HT-29 (cell line): ENCODE measurements at regions not wholly inside any gene's neighbourhood (a gene's known extent, or its start where the extent isn't known, plus 50 kb on each side); places are given as distances from the start of the nearest gene placed in this dataset.
"Not testable (repeated sequence)": the region's sequence is repeated elsewhere in the genome, so short reads cannot be mapped to it uniquely, and the experiment has no call there.

Experiments
- DNase-seq: peaks from one replicate; pipeline ENCODE4 v3.0.0-alpha.2; 2015; ENCODE audit warnings: low spot score

DNA sequence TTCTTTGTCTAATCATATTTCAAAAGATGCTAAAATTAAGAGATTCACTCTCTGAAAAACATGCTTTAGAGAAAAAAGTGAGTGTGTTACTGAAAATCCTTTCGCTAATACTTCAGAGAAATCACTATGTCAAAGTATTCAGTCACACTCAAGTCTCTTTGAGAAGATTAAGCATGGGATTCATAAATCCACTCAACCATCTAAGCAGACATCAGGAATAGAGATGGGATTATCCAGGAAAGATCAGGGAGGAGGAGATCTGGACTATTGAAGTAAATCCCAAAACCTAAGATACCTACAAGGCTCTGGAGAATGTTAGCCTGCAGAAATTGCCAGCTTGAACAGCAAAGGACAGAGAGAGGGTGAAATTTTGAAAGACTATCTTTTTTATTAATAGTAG is 317.2 kb upstream of the ACO1 start:
- no peak for DNase-seq

DNA sequence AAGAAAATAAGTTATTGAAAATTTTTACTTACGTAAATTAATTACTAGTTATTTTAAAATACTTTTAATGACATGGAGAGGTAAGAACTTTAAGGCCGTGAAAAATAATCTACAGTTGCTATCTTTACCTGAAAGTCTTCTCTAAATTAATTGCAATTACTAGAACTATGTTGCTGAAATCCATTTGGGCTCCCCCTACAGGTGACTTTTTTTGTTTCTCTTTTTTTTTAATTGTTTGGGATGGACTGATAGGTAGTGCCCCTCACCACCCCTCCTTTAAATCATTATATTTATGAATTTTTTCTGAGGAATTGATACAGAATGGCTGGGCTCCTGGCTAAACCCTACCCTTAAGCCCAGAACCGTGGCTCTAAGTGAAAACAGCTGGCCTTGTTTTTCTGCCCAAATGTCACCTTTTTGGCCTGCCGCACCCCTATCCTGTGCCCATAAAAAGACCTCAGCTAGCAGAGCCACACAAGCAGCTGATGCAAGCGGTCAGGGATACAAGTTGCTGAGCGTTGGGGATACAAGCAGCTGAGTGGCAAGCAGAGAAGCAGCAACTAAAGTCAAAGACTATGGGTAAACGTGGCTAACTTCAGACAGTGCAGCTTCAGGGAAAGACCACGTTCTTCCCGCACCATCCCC is 315.2 kb upstream of the ACO1 start:
- peak; percentile 33 for DNase-seq

DNA sequence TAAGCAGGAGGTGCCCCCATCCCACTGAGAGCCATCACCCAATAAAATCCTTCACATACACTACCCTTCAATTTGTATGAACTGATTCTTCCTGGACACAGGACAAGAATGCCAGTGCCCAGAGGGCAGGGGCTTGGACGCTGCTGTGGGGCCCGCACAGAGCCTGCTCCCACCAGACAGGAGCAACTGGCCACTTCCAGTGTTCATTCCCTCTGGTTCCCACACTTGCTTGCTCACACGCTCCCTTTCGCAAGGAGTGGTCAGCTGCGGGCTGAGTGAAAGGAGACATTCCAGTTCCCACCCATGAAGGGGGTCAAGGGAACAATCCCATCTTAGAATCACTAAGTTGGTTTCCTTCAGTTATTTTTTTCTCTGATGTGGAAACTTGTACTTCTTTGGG is 314.5 kb upstream of the ACO1 start:
- no peak for DNase-seq

DNA sequence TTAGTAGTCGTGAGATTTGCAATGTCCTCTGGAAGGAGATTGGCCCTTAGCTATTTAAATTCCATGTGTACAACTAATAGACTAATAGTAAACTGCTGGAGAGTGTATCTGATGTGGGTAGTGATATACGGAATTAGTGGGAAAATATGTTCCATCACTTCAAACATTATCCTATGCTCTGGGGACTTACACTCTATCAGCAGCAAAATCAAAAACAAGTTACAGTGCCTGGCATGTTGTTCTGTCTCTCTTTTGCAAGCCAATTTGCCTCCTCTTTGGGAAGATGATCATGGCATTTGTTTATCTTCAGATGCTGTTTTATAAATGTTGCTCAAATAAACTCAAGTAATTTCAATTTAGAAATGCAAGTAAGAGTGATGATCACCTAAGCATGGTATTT is 311.9 kb upstream of the ACO1 start:
- no peak for DNase-seq

DNA sequence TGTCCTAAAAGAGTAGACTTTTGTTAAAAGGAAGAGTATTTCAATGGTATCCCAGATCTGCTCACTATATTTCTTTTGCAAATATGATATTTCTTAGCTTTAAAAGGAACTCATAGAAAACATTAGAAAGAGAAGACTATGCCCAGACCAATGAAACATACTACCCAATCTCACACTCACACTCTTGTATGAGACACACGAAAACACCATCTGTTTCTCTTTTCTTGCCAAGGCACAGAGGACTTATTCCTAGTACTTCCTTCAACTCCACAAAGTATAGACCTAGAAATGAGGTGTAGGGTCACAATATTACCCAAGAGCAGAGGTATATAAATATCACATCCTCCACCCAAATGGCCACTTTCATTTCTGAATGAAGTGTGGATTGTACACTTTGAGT is 292.4 kb upstream of the ACO1 start:
- no peak for DNase-seq

DNA sequence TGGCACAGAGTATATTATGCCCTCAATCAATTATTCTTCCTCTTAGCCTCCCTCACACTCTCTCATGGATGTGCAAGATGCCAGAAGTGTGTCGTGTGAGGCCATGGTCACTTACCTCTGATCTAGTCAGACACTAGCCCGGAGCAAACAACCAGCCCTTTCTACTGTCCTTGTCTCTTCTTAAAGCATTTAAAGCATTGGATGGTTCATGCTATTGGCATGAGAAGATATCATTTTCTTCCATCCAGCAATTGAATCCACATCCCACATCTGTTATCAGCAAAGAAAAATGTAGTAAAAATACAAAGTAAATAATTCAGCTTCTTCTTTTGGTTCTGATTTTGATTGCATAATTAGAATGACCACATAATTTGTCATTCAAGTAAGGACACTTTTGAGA is 267.2 kb upstream of the ACO1 start:
- no peak for DNase-seq

DNA sequence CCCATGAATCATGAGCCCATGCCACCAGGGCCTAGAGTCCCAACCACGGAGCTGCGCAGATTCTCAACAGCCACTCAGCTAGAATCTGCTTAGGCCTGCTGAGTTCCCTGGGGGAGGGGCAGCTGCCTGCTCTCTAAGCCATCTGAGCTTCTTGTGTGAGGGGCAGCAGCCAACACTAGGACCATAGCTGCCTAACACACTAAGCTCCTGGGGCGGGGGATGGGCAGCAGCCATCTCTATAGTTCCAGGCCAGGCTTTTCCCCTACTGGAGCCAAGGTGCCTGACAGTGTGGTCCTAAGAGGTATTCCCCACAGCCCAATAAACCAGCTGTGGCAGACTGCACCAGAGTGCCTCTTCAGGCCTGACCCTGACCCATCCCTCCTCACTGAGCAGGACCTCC is 255.9 kb upstream of the ACO1 start:
- DNase-seq: no peak

DNA sequence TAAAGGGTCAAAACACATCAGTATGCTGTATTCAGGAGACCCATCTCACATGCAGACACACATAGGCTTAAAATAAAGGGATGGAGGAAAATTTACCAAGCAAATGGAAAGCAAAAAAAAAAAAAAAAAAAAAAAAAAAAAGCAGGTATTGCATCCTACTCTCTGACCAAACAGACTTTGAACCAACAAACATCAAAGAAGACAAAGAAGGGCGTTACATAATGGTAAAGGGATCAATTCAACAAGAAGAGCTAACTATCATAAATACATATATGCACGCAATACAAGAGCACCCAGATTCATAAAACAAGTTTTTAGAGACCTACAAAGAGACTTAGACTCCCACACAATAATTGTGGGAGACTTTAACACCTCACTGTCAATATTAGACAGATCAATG is 253.7 kb upstream of the ACO1 start:
- DNase-seq: not testable (repeated sequence)

DNA sequence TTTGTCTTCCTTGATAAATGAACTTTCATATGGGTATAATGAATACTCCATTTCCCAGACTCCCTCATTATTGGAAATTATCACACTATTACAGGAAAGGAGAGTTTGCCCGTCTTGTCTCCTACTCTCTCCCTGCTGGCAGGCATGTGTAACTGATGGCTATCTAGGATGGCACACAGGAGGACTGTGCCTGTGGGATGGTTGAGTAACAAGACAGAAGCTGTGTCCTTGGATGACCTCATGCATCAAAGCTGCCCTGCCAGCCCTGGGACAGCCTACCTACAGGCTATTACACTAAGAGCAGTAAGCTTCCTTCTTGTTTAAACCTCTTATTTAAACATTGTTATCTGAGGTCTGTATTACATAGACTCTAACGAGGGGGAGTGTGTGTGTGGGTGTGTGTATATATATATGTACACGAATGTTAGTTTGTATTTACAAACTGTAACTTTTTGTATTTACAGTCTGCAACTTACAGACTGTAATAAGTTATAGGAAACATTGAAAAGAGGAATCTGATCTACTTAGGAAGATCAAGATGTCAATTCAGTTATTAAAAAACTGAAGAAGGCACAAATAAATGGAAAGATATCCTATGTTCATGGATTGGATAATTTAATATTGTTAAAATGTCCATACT is 247.6 kb upstream of the ACO1 start:
- peak; percentile 3 for DNase-seq

DNA sequence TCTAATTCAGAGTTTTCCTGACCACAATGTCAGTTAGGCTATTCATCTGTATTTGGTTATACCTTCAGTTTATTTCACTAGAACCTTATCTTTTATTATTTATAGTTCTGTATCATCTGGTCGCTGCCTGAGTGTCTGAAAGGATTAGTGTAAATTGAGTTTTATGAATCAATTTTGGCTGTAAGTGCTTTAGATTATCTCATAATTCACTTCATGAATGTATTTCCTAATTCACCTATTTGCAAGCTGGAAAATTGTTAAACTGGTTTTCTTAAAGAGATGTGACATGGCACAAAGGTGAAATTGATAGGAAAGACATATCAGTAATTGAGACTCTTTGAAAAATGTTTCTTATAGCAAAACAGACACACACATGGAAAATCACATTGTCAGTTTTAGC is 242.4 kb upstream of the ACO1 start:
- no peak for DNase-seq

DNA sequence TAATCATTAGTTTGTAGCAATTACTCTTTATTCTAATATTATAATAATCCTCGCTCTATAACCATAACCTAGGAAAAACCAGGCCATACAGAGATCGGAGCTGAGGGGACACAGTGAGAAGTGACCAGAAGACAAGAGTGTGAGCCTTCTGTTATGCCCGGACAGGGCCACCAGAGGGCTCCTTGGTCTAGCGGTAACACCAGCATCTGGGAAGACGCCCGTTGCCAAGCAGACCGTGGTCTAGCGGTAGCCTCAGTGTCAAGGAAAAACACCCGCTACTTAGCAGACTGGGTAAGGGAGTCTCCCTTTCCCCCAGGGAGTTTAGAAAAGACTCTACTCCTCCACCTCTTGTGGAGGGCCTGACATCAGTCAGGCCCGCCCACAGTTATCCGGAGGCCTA is 235.9 kb upstream of the ACO1 start:
- DNase-seq: not testable (repeated sequence)

DNA sequence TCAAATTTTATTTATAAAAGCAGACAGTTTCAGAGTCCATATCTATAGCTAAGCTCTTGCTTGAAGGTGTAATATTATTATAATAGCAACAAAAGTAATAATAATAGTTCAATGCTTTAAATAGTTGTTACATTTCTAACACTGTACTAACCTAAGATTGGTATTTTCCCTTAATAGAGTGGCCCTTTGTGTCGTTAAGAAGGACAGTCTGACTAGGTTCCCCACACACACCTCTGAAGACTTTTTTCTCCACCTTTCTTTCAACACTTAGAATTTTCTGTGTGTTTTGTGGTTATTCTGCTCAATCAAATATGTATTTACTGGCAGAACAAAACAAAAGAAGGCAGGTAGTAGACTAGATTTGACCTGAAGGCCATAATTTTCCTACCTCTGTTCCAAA is 223.2 kb upstream of the ACO1 start:
- no peak for DNase-seq

DNA sequence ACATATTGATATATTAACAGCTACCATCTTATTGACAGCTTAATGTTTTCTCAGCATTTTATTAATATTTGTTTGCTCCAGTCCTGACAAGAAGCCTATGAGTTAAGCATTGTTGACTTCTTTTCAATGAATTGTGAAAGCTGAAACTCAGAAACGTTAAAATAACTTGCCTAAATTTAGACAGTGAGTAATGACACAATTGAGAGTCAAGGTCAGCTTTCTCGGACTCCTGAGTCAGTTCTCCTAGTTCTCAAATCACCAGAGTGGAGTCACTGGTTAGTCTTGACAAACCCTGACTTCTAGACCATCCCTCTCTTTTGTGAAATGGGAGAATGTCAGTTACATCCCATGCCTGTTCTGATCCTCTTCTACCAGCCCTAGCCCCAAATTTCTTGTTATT is 222.7 kb upstream of the ACO1 start:
- no peak for DNase-seq

DNA sequence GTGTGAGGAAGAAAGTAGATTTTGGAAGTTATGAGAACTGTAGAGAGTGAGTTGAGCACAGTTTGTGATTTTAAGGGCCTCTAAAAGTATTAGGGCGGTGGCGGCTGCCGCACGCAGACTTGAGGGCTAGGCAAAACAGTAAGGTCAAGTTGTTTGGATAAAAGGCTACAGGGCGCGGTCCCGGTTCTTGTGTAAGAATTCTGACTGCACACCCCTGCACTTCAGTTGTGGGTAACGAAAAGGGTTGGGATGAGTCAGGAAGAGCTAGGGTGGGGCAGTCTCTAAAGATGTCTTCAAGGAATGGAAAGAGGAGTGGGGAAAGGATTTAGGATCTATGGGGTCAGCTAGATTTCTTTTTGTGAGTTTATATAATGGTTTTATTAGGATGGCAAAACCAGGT is 218.1 kb upstream of the ACO1 start:
- DNase-seq: not testable (repeated sequence)

DNA sequence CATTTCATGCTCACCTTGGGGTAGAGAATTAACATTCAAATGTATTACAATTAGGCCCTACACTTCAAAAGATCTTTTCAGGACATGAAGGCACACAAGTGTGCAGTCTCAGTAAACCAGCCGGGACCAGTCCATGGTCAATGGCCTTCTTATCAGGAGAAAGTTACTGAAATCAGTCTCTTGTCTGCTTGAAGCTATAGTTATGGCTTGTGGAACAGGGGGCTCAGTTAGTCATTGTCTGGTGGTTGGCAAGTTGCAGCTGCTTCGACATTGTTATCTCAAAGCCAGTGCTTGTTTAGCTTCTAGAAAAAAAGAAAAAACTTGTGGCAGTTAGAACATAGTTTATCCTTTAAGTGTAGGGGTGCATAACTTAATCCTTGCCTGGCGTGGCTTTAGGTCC is 213.1 kb upstream of the ACO1 start:
- DNase-seq: no peak

DNA sequence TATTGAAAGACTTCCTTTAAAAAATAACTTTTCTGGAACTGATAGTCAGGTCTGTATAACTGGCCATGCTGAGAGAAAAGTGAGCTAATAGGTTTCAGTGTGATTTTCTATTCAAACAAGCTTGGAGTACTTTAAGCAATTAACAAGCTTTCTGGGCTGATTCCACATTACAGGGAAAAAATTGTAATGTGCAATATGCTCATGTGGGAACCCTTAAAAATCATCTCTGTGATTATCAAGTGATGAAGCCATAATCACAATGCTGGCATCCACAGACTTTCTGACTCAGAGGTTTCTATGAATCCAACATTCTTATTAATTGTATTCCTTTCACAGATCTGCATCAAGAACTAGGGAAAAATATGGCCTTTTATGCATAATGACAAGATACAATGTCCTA is 212.2 kb upstream of the ACO1 start:
- no peak for DNase-seq

DNA sequence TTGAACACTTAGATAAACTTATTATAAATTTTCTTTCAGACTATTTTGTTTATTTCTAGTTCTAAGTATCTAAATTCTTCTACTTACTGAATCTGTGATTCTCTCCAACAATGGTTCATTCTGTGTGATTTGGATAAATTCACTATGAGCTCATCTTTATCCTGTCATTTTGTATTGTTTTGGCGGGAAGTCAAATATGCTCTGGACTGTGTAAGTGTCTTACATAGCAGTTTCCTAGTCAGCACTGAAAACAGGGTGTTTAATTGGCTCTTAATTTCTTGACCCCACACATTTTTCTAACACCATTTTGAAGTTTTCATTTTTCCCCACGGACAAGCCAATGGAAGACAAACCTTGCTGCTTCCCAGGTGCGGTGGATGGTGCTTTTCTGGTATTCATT is 207.0 kb upstream of the ACO1 start:
- DNase-seq: no peak

DNA sequence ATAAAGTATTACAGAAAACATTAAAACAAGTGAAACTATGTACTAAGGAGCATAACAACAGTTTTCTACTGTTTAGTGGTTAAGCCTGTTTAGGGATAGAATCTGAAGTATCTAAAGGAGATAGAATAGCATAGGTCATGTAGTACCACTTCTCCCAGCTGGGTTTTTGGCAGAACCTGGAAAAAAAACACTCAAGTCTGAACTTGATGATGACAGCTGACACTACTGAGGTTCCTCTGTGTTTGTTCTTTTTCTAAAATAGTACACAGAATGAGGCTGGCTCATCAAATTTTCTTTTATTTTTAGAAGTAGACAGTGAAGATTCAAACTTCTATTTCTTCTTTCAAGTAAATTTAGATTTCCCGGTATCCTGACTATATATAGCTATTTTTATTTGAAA is 203.8 kb upstream of the ACO1 start:
- DNase-seq: no peak

DNA sequence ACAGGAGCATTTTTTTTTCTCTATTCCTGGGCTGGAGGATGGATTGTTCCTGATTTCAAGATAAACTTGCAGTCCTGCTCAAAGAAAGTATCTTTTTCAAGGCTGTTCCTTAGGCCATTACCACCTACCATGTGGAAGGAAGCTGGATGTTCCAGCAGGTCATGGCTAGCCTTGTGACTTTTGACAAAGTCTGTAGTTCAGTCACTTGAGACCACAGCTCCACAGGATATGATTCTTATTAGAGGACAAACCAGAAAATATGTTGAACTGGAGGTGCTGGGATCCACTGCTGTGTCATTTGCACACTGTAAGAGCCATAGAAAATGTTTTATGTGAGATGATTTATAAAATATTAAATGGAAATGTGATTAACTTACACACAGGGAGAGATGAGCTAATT is 184.2 kb upstream of the ACO1 start:
- no peak for DNase-seq

DNA sequence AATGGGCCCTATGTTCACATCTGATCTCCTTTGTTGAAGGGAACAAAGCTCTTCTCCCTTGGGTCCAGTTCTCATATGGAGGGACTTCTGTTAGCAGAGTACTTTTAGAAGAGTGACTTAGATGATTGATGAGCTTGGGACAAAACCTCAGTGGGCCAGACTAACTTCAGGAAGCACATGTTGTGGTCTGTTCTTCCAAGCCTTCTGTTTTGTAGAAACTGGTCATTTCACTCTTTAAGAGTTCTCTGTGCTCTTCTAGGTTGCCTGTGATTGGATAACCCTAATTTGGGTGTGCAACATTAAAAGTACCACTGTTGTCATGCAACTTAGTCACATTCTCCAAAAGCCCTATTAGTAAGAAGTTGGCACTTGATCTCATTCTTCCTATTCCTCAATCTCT is 183.5 kb upstream of the ACO1 start:
- no peak for DNase-seq

DNA sequence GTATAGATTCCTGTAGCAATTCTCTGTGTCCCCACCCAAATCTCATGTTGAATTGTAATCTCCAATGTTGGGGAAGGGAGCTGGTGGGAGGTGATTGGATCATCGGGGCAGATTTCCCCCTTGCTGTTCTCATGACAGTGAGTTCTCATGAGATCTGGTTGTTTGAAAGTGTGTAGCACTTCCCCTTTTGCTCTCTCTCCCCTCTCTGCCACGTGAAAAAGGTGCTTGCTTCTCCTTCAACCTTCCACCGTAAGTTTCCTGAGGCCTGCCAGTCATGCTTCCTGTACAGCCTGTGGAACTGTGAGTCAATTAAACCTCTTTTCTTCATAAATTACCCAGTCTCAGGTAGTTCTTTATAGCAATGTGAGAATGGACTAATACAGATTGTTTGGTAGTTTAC is 175.3 kb upstream of the ACO1 start:
- DNase-seq: not testable (repeated sequence)

DNA sequence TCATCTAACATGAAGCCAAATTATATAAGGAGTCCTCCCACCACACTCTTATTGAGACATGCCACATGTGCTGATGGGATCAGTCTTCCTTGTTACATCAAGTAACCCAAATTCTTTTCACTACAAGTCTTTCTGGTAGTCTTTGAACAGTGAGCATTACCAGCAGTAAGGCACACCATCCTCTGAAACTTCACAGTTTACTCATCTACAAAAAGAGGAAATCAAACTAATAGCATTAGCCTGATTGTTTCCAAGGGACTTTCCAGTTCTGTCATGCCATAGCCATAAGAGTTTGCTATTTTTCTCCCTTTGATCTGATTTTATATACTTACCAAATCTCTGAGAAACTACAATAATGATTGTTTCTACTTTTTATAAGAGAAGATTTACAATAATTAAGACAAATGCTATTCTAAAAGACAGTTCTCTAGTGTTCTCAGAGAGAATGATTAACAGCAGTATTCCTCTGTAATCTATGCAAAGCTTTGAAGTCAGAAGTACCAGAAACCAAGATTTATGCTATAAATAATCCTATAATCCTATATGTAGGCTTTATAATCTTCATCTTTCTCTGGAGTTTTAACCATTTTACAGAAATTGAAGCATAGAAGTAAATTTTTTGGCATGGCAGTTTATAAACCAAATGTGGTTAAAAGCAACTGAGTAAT is 166.2 kb upstream of the ACO1 start:
- no peak for DNase-seq

DNA sequence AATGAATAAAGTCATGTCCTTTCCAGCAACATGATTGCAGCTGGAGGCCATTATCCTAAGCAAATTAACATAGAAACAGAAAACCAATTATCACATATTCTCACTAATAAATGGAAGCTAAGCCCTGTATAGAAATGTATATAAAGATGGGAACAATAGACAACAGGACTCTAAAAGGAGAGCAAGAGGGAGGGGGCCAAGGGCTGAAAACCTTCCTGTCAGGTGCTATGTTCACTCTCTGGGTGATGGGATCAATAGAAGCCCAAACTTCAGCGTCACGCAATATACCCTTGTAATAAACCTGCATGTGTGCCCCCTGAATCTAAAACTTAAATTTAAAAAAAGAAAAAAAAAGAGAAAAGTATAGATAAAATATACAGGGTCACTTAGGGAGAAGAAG is 163.7 kb upstream of the ACO1 start:
- no peak for DNase-seq
